Heart left ventricle (tissue), 16 donors: ENCODE measurements at regions not wholly inside any gene's neighbourhood (a gene's known extent, or its start where the extent isn't known, plus 50 kb on each side); places are given as distances from the start of the nearest gene placed in this dataset.
"Not testable (repeated sequence)": the region's sequence is repeated elsewhere in the genome, so short reads cannot be mapped to it uniquely, and the experiment has no call there.

Experiments
- ATAC-seq, 4 donors: fragments of 200-7000 bp; cut with Tn5 transposase; one replicate each; pipeline ENCODE4 v1.9.1; 2020 to 2022; ENCODE audit warnings: moderate library complexity in 4 of 4, mild to moderate bottlenecking in 3 of 4, moderate number of reproducible peaks in 1 of 4
- DNase-seq, 5 donors: peaks; one replicate each; pipeline ENCODE4 v3.0.0-alpha.2; 2020
- H3K27ac ChIP-seq, 12 donors: fragments of 200-600 bp; sonication (generic) in 4 of 12; one replicate each; pipeline versions ENCODE4 v1.5.0 to v1.8.0; 2016 to 2022; ENCODE audit warnings: mild to moderate bottlenecking in 2 of 12
- H3K27me3 ChIP-seq, 9 donors: fragments of 200-600 bp; sonication (generic) in 2 of 9; one replicate each; pipeline versions ENCODE4 v1.5.1 to v1.8.0; 2016 to 2022; ENCODE audit warnings: mild to moderate bottlenecking in 3 of 9
- H3K36me3 ChIP-seq, 9 donors: fragments of 200-600 bp; sonication (generic) in 2 of 9; one replicate each; pipeline versions ENCODE4 v1.5.0 to v1.8.0; 2018 to 2022; ENCODE audit warnings: mild to moderate bottlenecking in 2 of 9
- H3K4me1 ChIP-seq, 12 donors: fragments of 200-600 bp; sonication (generic) in 4 of 12; one replicate each; pipeline versions ENCODE4 v1.5.0 to v1.8.0; 2016 to 2022; ENCODE audit warnings: mild to moderate bottlenecking in 3 of 12
- H3K4me3 ChIP-seq, 12 donors: fragments of 200-600 bp; sonication (generic) in 4 of 12; one replicate each; pipeline versions ENCODE4 v1.5.0 to v1.8.0; 2017 to 2022; ENCODE audit warnings: mild to moderate bottlenecking in 9 of 12, moderate library complexity in 4 of 12
- H3K9me3 ChIP-seq, 12 donors: fragments of 200-600 bp; sonication (generic) in 4 of 12; one replicate each; pipeline versions ENCODE4 v1.5.0 to v1.8.0; 2016 to 2022; ENCODE audit warnings: mild to moderate bottlenecking in 1 of 12
- POLR2A ChIP-seq, 2 donors: fragments of 450-650 bp; IDR thresholded peaks; one replicate each; pipeline ENCODE4 v1.6.1; 2017; ENCODE audit warnings: antibody characterized with exemption in 2 of 2, mild to moderate bottlenecking in 2 of 2, moderate library complexity in 2 of 2
- WGBS, 4 donors: extraction: QIAGEN DNeasy Blood & Tissue Kit in 2 of 4; methylation state at CpG; one replicate each; pipeline versions ENCODE4 v1.1.5 to v1.1.7; 2013 to 2018; 5-methylcytosine and 5-hydroxymethylcytosine counted together
- intact Hi-C, 10 donors: fragments of 100-400 bp; cut with DNase I; formaldehyde crosslinking; loops; one replicate each; pipeline versions ENCODE4 v1.11.1 to v1.14.2; 2022
- TF ChIP-seq, protein P1 (sequence below), 12 donors: fragments of 200-600 bp; sonication (generic) in 4 of 12; IDR thresholded peaks; one replicate each; pipeline versions ENCODE4 v1.5.0 to v1.8.0; 2018 to 2022; ENCODE audit warnings: antibody characterized with exemption in 12 of 12, mild to moderate bottlenecking in 5 of 12
- donor health status: ischemic (EF 13 %, LVEDD 7.1; RV severe dilation, severe dysfunction).
- donor health status: healthy with polysubstance abuse.
- donor health status: DM: no; HTN: yes; CAD: no.
- donor health status: DM: no; HTN: no; CAD: no.
- donor health status: ischemic (EF 25% LVEDD 6.9; RV normal size, moderate dysfunction).
- donor health status: ischemic (EF 25% LVEDD 5.7; RV mildly dilated, moderate dysfunction).
- donor health status: healthy.
- donor health status: DM: yes; HTN: yes; CAD: no.
- donor health status: ischemic (EF 35%, LVEDD 5.7; RV mildly dilated, moderate dysfunction).
- donor health status: nonischemic (EF 11% LVEDD 7.7; RV severe dilation, severe dysfunction).
- donor health status: DM: yes; HTN: yes; CAD: no.
- donor health status: PGD.
- donor health status: ischemic (EF 29% LVEDD 5.4; RV normal size, mild dysfunction).
- donor health status: nonischemic (EF 23%, LVEDD 6.1; RV moderate dilation, normal function).

DNA sequence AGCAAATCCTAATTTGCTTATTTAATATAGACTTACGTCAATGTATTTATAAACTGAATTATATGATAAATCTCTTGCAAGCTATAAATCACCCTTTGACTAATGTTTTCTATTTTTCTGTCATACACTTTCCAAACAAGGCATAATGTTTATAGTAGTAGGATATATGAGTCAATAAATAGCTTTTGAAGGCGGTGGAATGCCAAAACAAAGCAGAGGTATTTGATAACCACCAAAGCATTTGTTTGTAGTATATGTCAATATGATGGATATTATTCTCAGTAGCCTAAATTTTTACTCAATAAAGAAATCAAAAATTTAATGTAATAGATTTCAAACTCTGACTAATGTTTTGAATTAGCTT is 1354.6 kb downstream of the HACE1 start:
- TF ChIP-seq, protein P1, sequence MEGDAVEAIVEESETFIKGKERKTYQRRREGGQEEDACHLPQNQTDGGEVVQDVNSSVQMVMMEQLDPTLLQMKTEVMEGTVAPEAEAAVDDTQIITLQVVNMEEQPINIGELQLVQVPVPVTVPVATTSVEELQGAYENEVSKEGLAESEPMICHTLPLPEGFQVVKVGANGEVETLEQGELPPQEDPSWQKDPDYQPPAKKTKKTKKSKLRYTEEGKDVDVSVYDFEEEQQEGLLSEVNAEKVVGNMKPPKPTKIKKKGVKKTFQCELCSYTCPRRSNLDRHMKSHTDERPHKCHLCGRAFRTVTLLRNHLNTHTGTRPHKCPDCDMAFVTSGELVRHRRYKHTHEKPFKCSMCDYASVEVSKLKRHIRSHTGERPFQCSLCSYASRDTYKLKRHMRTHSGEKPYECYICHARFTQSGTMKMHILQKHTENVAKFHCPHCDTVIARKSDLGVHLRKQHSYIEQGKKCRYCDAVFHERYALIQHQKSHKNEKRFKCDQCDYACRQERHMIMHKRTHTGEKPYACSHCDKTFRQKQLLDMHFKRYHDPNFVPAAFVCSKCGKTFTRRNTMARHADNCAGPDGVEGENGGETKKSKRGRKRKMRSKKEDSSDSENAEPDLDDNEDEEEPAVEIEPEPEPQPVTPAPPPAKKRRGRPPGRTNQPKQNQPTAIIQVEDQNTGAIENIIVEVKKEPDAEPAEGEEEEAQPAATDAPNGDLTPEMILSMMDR (IDR thresholded peaks at IDR 0.05), result no peak
- no peak for TF ChIP-seq POLR2A (IDR thresholded peaks at IDR 0.05)
- Histone ChIP-seq H3K36me3 (no peaks in the 10 kb centered on the region), H3K27me3 (no peaks in the 10 kb centered on the region), H3K9me3 (no peaks in the 10 kb centered on the region), H3K27ac (no peak overlapping the region), H3K4me1 (no peaks in the 10 kb centered on the region), H3K4me3 (no peak overlapping the region)
- ATAC-seq, result no peak
- intact Hi-C loops, result no loop called here
- WGBS, 4 donors, result 71 to 82% (median 73%) methylated on average over 2 of the region's 2 CpGs
- no peak for DNase-seq

DNA sequence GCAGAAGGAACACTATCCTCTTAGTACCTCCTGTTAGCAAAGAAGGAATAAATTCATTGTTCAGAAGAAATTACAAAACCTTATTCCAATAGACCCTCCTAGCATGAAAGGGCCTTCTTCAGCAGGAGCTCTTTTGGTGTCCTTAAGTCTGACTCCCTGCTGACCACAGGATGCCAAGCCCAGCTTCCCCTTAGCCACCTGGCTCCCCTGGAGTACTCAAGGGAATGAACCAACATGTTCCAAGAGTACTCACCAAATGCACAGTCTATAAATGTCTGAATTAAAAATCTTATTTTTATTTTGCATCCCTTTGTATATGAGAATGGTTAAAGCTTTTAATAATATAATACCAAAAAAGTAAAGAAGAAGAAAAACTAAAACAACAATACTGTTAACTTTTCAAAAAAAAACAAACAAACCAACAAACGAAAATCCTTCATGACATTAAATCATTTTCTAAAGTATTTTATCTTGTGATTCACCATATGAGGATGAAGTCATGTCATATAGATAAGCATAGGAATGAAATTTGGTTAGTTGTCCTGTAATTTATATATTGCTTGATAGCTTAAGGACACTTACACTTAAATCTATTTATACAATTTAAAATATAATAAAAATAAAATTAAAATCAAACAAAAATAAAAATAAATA is 1355.1 kb downstream of the HACE1 start:
- ATAC-seq (no peak), DNase-seq (no peak)
- H3K27ac ChIP-seq, result no peak overlapping the region
- no peaks in the 10 kb centered on the region for H3K36me3 ChIP-seq
- no peak for TF ChIP-seq POLR2A (IDR thresholded peaks at IDR 0.05)
- TF ChIP-seq, protein P1 (IDR thresholded peaks at IDR 0.05), result no peak
- no peaks in the 10 kb centered on the region for H3K4me1 ChIP-seq
- intact Hi-C loops, result no loop called here
- WGBS, 4 donors, result 31 to 45% (median 35%) methylated on average over 1 of the region's 1 CpG
- H3K27me3 ChIP-seq, result no peaks in the 10 kb centered on the region
- no peak overlapping the region for H3K4me3 ChIP-seq
- no peaks in the 10 kb centered on the region for H3K9me3 ChIP-seq

DNA sequence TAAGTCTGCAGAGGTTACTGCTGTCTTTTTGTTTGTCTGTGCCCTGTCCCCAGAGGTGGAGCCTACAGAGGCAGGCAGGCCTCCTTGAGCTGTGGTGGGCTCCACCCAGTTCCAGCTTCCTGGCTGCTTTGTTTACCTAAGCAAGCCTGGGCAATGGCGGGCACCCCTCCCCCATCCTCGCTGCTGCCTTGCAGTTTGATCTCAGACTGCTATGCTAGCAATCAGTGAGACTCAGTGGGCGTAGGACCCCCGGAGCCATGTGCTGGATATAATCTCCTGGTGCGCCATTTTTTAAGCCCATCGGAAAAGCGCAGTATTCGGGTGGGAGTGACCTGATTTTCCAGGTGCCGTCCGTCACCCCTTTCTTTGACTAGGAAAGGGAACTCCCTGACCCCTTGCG is 1363.1 kb downstream of the HACE1 start:
- H3K4me1 ChIP-seq, intact Hi-C loops, DNase-seq, ATAC-seq, H3K4me3 ChIP-seq, H3K27ac ChIP-seq, H3K36me3 ChIP-seq, H3K9me3 ChIP-seq, H3K27me3 ChIP-seq: not testable (repeated sequence)
- WGBS, 4 donors, result 88 to 96% (median 92%) methylated on average over 4 to 11 of the region's 11 CpGs

DNA sequence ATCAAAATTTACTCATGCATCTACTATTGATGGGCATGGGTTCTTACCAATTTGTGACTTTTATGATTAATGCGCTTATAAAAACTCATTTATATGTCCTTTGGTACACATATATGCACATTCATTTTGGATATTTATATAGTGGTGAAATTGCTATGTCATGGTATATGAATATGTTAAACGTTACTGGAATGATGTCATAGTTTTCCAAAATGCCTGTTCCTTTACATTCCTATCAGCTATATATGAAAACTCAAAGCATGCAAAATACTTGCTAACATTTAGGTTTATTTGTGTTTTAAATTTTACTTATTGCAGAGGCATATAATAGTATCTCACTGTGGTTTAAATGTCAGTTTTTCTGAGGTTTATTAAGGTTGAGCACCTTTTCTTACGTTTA is 1403.1 kb downstream of the HACE1 start:
- DNase-seq (no peak), ATAC-seq (no peak)
- TF ChIP-seq POLR2A (IDR thresholded peaks at IDR 0.05), result no peak
- TF ChIP-seq, protein P1 (IDR thresholded peaks at IDR 0.05), result no peak
- no peaks in the 10 kb centered on the region for H3K4me1 ChIP-seq
- H3K36me3 ChIP-seq, result no peaks in the 10 kb centered on the region
- H3K27me3 ChIP-seq, result no peaks in the 10 kb centered on the region
- H3K4me3 ChIP-seq, result no peak overlapping the region
- 67 to 84% (median 76%) methylated on average over 3 of the region's 3 CpGs for WGBS, 4 donors
- H3K9me3 ChIP-seq, result no peaks in the 10 kb centered on the region
- H3K27ac ChIP-seq, result no peak overlapping the region
- intact Hi-C loops, result no loop called here

DNA sequence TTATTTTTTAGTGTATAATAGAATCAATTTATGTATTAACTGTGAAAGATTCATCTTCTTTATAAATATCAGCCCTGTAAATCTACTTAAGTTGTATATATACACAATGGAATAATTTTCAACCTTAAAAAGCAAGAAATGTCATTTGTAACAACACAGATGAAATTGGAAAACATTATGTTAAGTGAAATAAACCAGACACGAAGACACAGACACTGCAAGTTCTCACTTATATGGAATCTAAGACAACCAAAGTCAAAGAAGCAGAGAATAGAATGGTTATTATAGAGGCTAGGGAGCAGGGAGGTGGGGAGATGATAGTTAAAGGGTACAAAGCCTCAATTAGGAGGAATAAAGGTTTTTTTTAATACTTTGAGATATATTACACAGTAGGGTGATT is 1404.4 kb downstream of the HACE1 start:
- intact Hi-C loops, result no loop called here
- Histone ChIP-seq H3K27me3 (no peaks in the 10 kb centered on the region), H3K4me3 (no peak overlapping the region), H3K36me3 (no peaks in the 10 kb centered on the region), H3K4me1 (no peaks in the 10 kb centered on the region), H3K27ac (no peak overlapping the region), H3K9me3 (no peaks in the 10 kb centered on the region)
- DNase-seq (no peak), ATAC-seq (no peak)
- WGBS, 4 donors, result 73 to 81% (median 79%) methylated on average over 1 of the region's 1 CpG
- TF ChIP-seq, protein P1 (IDR thresholded peaks at IDR 0.05), result no peak
- TF ChIP-seq POLR2A (IDR thresholded peaks at IDR 0.05), result no peak
